Transverse colon (tissue), 4 donors: ENCODE measurements at regions not wholly inside any gene's neighbourhood (a gene's known extent, or its start where the extent isn't known, plus 50 kb on each side); places are given as distances from the start of the nearest gene placed in this dataset.

Experiments
- DNase-seq: peaks from one replicate; pipeline ENCODE4 v3.0.0-alpha.2; 2019
- H3K27ac ChIP-seq, 4 donors: fragments of 200-600 bp; sonication (generic); 2 replicates each; pipeline ENCODE4 v1.5.1; 2016 to 2018; ENCODE audit warnings: inconsistent platforms in 4 of 4
- H3K27me3 ChIP-seq: fragments of 200-600 bp; sonication (generic); 2 replicates; pipeline ENCODE4 v1.5.1; 2017; ENCODE audit warnings: inconsistent platforms
- H3K36me3 ChIP-seq, 4 donors: fragments of 200-600 bp; sonication (generic); 2 replicates each; pipeline ENCODE4 v1.5.1; 2017 to 2019; ENCODE audit warnings: inconsistent platforms in 4 of 4
- H3K4me1 ChIP-seq, 4 donors: fragments of 200-600 bp; sonication (generic); 2 replicates each; pipeline ENCODE4 v1.5.1; 2017 to 2020; ENCODE audit warnings: inconsistent platforms in 4 of 4
- H3K4me3 ChIP-seq, 4 donors: fragments of 200-600 bp; sonication (generic); 1 replicate in 1 of 4; 2 replicates in 3 of 4; pipeline versions ENCODE4 v1.5.1 to v1.6.1; 2017 to 2019; ENCODE audit warnings: inconsistent platforms in 4 of 4
- H3K9me3 ChIP-seq, 2 donors: fragments of 200-600 bp; sonication (generic); 2 replicates each; pipeline ENCODE4 v1.5.1; 2017 to 2019; ENCODE audit warnings: inconsistent platforms in 2 of 2
- CTCF ChIP-seq, 5 experiments: fragments of 200-600 bp in 3 of 5; fragments of 450-650 bp in 2 of 5; sonication (generic) in 3 of 5; IDR thresholded peaks; 1 replicate in 2 of 5; 2 replicates in 3 of 5; pipeline ENCODE4 v1.5.1; 2016 to 2017; ENCODE audit warnings: antibody characterized with exemption in 5 of 5, inconsistent platforms in 3 of 5, mild to moderate bottlenecking in 2 of 5, moderate library complexity in 1 of 5
- EP300 ChIP-seq: sonication (generic); formaldehyde crosslinking; IDR thresholded peaks from one replicate; pipeline ENCODE4 v1.6.1; 2017; ENCODE audit warnings: antibody characterized with exemption, low read depth
- POLR2A ChIP-seq: fragments of 450-650 bp; IDR thresholded peaks from one replicate; pipeline ENCODE4 v1.6.1; 2016; ENCODE audit warnings: antibody characterized with exemption, mild to moderate bottlenecking, moderate library complexity
- POLR2AphosphoS5 ChIP-seq, 3 donors: sonication (generic); formaldehyde crosslinking; IDR thresholded peaks; one replicate each; pipeline ENCODE4 v1.6.1; 2016; ENCODE audit warnings: antibody characterized with exemption in 3 of 3
- WGBS, 2 donors: methylation state at CpG; one replicate each; pipeline ENCODE4 v1.1.5; 2018; ENCODE audit warnings: low coverage in 1 of 2; 5-methylcytosine and 5-hydroxymethylcytosine counted together
- in situ Hi-C, 4 donors: fragments of 200-750 bp; cut with MboI; loops; one replicate each; pipeline versions ENCODE4 v1.15.0 to v1.15.1; 2017; ENCODE audit warnings: low sequenced_read_pairs in 3 of 4, low pct_ligation_motif_present in 1 of 4, low pct_unique_long_range_greater_than_20kb in 1 of 4
- intact Hi-C: fragments of 100-400 bp; cut with DNase I; formaldehyde crosslinking; loops from one replicate; pipeline ENCODE4 v1.15.1; 2023; ENCODE audit warnings: low total_unique reads

- Histone ChIP-seq H3K27me3 (no peaks in the 10 kb centered on the region), H3K9me3 (no peaks in the 10 kb centered on the region), H3K4me3 (no peak overlapping the region), H3K36me3 (no peaks in the 10 kb centered on the region), H3K4me1 (peaks cover 0 to 18% (median 5%) of the 10 kb centered on the region in 4 donors), H3K27ac (no peak overlapping the region)
- intact Hi-C loops (no loop called here), in situ Hi-C loops (no loop called here)
- WGBS, 2 donors = 55 to 57% methylated on average over 2 of the region's 2 CpGs
- no peak for TF ChIP-seq CTCF (IDR thresholded peaks at IDR 0.05)
- no peak for TF ChIP-seq POLR2AphosphoS5 (IDR thresholded peaks at IDR 0.05)
- no peak for TF ChIP-seq EP300
- DNase-seq = no peak
Observed at GRCh38 chr6:139961190-139961589, 586.7 kb upstream of the CITED2 start.

- WGBS, 2 donors = 74 to 84% methylated on average over 2 of the region's 2 CpGs
- H3K4me3 ChIP-seq = no peak overlapping the region
- peaks cover 0 to 18% (median 6%) of the 10 kb centered on the region in 4 donors for H3K4me1 ChIP-seq
- H3K36me3 ChIP-seq = no peaks in the 10 kb centered on the region
- no peak overlapping the region for H3K27ac ChIP-seq
- H3K9me3 ChIP-seq = no peaks in the 10 kb centered on the region
- H3K27me3 ChIP-seq = no peaks in the 10 kb centered on the region
- in situ Hi-C loops = no loop called here
- DNase-seq = no peak
- no peak for TF ChIP-seq CTCF (IDR thresholded peaks at IDR 0.05)
- TF ChIP-seq POLR2AphosphoS5 (IDR thresholded peaks at IDR 0.05) = no peak
- no peak for TF ChIP-seq EP300
- no peak for TF ChIP-seq POLR2A
- intact Hi-C loops = no loop called here
Observed at GRCh38 chr6:139960671-139961070, 586.2 kb upstream of the CITED2 start.

GRCh38 chr6:139955366-139956155, 581.1 kb upstream of the CITED2 start:
- in situ Hi-C loops = no loop called here
- 56 to 79% methylated on average over 1 to 2 of the region's 2 CpGs for WGBS, 2 donors
- intact Hi-C loops = no loop called here

More at GRCh38 chr6:139955366-139956155, 581.1 kb upstream of the CITED2 start:
- peaks cover 5 to 8% of the 10 kb centered on the region in 2 donors for H3K9me3 ChIP-seq
- no peaks in the 10 kb centered on the region for H3K27me3 ChIP-seq
- H3K4me3 ChIP-seq = no peak overlapping the region
- H3K27ac ChIP-seq = no peak overlapping the region
- DNase-seq = no peak
- TF ChIP-seq EP300 (no peak), POLR2A (no peak), POLR2AphosphoS5 (IDR thresholded peaks at IDR 0.05) (no peak), CTCF (IDR thresholded peaks at IDR 0.05) (no peak)
- peaks cover 0 to 4% (median 0%) of the 10 kb centered on the region in 4 donors for H3K4me1 ChIP-seq
- no peaks in the 10 kb centered on the region for H3K36me3 ChIP-seq
